C4-2B (cell line): ENCODE measurements at regions not wholly inside any gene's neighbourhood (a gene's known extent, or its start where the extent isn't known, plus 50 kb on each side); places are given as distances from the start of the nearest gene placed in this dataset.

Experiments used
- CTCF ChIP-seq: fragments of 450-650 bp; conservative IDR thresholded peaks from 2 replicates; pipeline ENCODE4 v1.5.1; 2017; ENCODE audit warnings: mild to moderate bottlenecking
- ZFX ChIP-seq: fragments of 450-650 bp; IDR thresholded peaks from 2 replicates; pipeline ENCODE4 v1.6.1; 2017

- TF ChIP-seq CTCF (no peak), ZFX (no peak)
These were observed 64.5 kb upstream of the EEPD1 start for GRCh38 chr7:36088553-36088952.
